Endothelial cell of umbilical vein (primary cell): ENCODE measurements at regions not wholly inside any gene's neighbourhood (a gene's known extent, or its start where the extent isn't known, plus 50 kb on each side); places are given as distances from the start of the nearest gene placed in this dataset.

ENCODE experiments used
- BruUV-seq: library from RNA; stranded (reverse); fragments of 400-500 nt; replicated peaks from 2 replicates; lab custom pipeline; 2021; lab: Mats Ljungman, UMichigan
- CTCF ChIA-PET: fragments of 300-600, 350-600 bp; sonication (Branson Sonifier 250); formaldehyde crosslinking; loops from one replicate; lab custom pipeline; 2021; ENCODE audit warnings: antibody characterized with exemption, inconsistent platforms; lab: Charles Lee
- POLR2A ChIA-PET: fragments of 300-600, 350-600 bp; sonication (Branson Sonifier 250); formaldehyde crosslinking; loops from one replicate; lab custom pipeline; 2021; ENCODE audit warnings: antibody characterized with exemption, inconsistent platforms; lab: Charles Lee
- DNase-seq: peaks from one replicate; pipeline ENCODE4 v3.0.0-alpha.2; 2011; ENCODE audit warnings: low read depth, low spot score
- FAIRE-seq: peaks from 2 replicates; lab custom pipeline; 2011; peaks lifted over from hg19 to GRCh38; lab: Jason Lieb, UNC
- H2AFZ ChIP-seq: 2 replicates; pipeline ENCODE4 v1.6.0; 2012; ENCODE audit warnings: low read depth, low read length, control low read depth, inconsistent platforms
- H3K27ac ChIP-seq: 2 replicates; pipeline ENCODE4 v1.5.1; 2011; ENCODE audit warnings: low read depth, mild to moderate bottlenecking, control low read depth, low read length, moderate library complexity; ENCODE audit not compliant: insufficient read depth
- H3K27me3 ChIP-seq, 2 experiments: 2 replicates each; pipeline versions ENCODE4 v1.6.0 to v1.6.1; 2011; ENCODE audit warnings: low read length in 2 of 2, mixed read lengths in 1 of 2; ENCODE audit not compliant: control insufficient read depth in 2 of 2, insufficient read depth in 2 of 2
- H3K36me3 ChIP-seq, 2 experiments: 2 replicates in 1 of 2; 3 replicates in 1 of 2; pipeline ENCODE4 v1.5.1; 2011; ENCODE audit warnings: low read length in 2 of 2, mild to moderate bottlenecking in 1 of 2, moderate library complexity in 1 of 2; ENCODE audit not compliant: control insufficient read depth in 2 of 2, insufficient read depth in 2 of 2; ENCODE audit errors: extremely low read depth in 1 of 2
- H3K4me1 ChIP-seq: 3 replicates; pipeline ENCODE4 v1.5.1; 2011; ENCODE audit warnings: mild to moderate bottlenecking, low read length; ENCODE audit not compliant: control insufficient read depth, insufficient read depth; ENCODE audit errors: extremely low read depth
- H3K4me2 ChIP-seq: 2 replicates; pipeline ENCODE4 v1.6.1; 2011; ENCODE audit warnings: low read length, control low read depth, mixed read lengths; ENCODE audit not compliant: insufficient read depth
- H3K4me3 ChIP-seq, 3 experiments: fragments of 200-600 bp in 1 of 3; sonication (generic), shearing (Covaris generic) in 1 of 3; replicated peaks in 1 of 3; 2 replicates each; pipeline ENCODE4 v1.5.1; 2011 to 2016; ENCODE audit warnings: control low read depth in 3 of 3, low read length in 3 of 3, mild to moderate bottlenecking in 2 of 3, inconsistent platforms in 1 of 3, low read depth in 1 of 3, moderate library complexity in 1 of 3; ENCODE audit not compliant: insufficient read depth in 1 of 3
- H3K79me2 ChIP-seq: 2 replicates; pipeline ENCODE4 v1.6.0; 2012; ENCODE audit warnings: low read length, inconsistent platforms; ENCODE audit not compliant: control insufficient read depth, insufficient read depth
- H3K9ac ChIP-seq: replicated peaks from 2 replicates; pipeline ENCODE3; 2011; ENCODE audit warnings: low read length, control low read depth; ENCODE audit not compliant: insufficient read depth; ENCODE audit errors: extremely low read depth
- H3K9me1 ChIP-seq: replicated peaks from 3 replicates; pipeline ENCODE4 v1.6.0; 2011; ENCODE audit warnings: mild to moderate bottlenecking, low read length; ENCODE audit not compliant: control insufficient read depth, insufficient read depth; ENCODE audit errors: extremely low read depth
- H3K9me3 ChIP-seq: replicated peaks from 2 replicates; pipeline ENCODE4 v1.5.1; 2012; ENCODE audit warnings: low read length, inconsistent platforms; ENCODE audit not compliant: control insufficient read depth, insufficient read depth
- H4K20me1 ChIP-seq: replicated peaks from 2 replicates; pipeline ENCODE3; 2011; ENCODE audit warnings: mild to moderate bottlenecking, low read length; ENCODE audit not compliant: control insufficient read depth, insufficient read depth; ENCODE audit errors: extremely low read depth
- EZH2 ChIP-seq: IDR thresholded peaks from 2 replicates; pipeline ENCODE4 v1.6.1; 2012; ENCODE audit warnings: borderline replicate concordance, low read depth, mild to moderate bottlenecking, moderate library complexity, low read length, inconsistent platforms; ENCODE audit not compliant: severe bottlenecking
- FOS ChIP-seq: IDR thresholded peaks from 2 replicates; pipeline ENCODE4 v1.6.1; 2011; ENCODE audit warnings: mild to moderate bottlenecking, low read length, moderate library complexity, borderline replicate concordance; ENCODE audit not compliant: insufficient read depth
- GATA2 ChIP-seq: IDR thresholded peaks from 2 replicates; pipeline ENCODE4 v1.7.0; 2011; ENCODE audit warnings: low read depth, mild to moderate bottlenecking, moderate library complexity, mixed read lengths, low read length; ENCODE audit not compliant: insufficient read length, insufficient read depth
- JUN ChIP-seq: IDR thresholded peaks from 2 replicates; pipeline ENCODE4 v1.6.1; 2011; ENCODE audit warnings: borderline replicate concordance, low read depth; ENCODE audit not compliant: insufficient read length, insufficient read depth
- MYC ChIP-seq: IDR thresholded peaks from one replicate; pipeline ENCODE4 v1.6.1; 2011; ENCODE audit warnings: mild to moderate bottlenecking, low read depth, low read length
- POLR2A ChIP-seq: IDR thresholded peaks from 2 replicates; pipeline ENCODE4 v1.6.1; 2012; ENCODE audit warnings: low read depth, mild to moderate bottlenecking, control low read depth, low read length
- POLR2AphosphoS5 ChIP-seq: IDR thresholded peaks from 2 replicates; pipeline ENCODE4 v1.6.1; 2012; ENCODE audit warnings: low read depth, mild to moderate bottlenecking, control low read depth, low read length, moderate library complexity; ENCODE audit not compliant: insufficient read depth
- dilution Hi-C: fragments of 300-500 bp; cut with MboI; formaldehyde crosslinking; loops from one replicate; pipeline ENCODE4 v1.15.0; 2019; ENCODE audit warnings: low sequenced_read_pairs; ENCODE audit not compliant: extremely low pct_ligation_motif_present
- intact Hi-C: fragments of 100-400 bp; cut with micrococcal nuclease; formaldehyde crosslinking; loops from one replicate; pipeline ENCODE4 v1.10.0; 2022
- TF ChIP-seq, protein P1 (sequence below), 2 donors: IDR thresholded peaks; 1 replicate in 1 of 2; 2 replicates in 1 of 2; pipeline ENCODE4 v1.5.1; 2011; ENCODE audit warnings: low read length in 2 of 2, mild to moderate bottlenecking in 2 of 2, moderate library complexity in 2 of 2, control low read depth in 1 of 2, inconsistent platforms in 1 of 2, low read depth in 1 of 2; ENCODE audit not compliant: insufficient read depth in 1 of 2; ENCODE audit errors: extremely low read depth in 1 of 2
- TF ChIP-seq, protein P2 (sequence below): IDR thresholded peaks from 2 replicates; pipeline ENCODE4 v1.6.1; 2011; ENCODE audit not compliant: insufficient read depth, insufficient read length

DNA sequence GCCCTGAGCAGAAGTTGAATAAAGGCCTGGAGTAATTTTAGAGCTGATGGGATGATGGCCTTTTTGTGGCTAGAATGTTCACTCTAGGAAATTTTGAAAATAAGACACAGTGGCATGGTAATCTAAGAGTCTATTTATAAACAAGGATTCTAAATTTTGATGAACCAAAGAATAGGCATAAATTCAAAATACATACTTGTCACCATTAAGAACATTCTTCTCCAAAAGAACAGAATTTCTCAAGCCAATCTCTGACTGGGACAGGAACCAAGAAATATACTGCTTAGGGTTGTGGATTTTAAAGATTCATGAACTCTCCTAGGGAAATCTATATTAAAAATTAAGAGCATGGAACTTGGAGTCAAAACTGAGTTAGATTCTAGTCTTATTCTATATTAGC lies 98.2 kb upstream of the SETBP1 start:
- Histone ChIP-seq H3K36me3 (no peaks in the 10 kb centered on the region), H3K4me1 (no peaks in the 10 kb centered on the region), H3K9me3 (no peaks in the 10 kb centered on the region), H4K20me1 (no peaks in the 10 kb centered on the region), H3K4me2 (no peak overlapping the region), H3K9ac (no peak overlapping the region), H3K79me2 (no peaks in the 10 kb centered on the region), H2AFZ (no peak overlapping the region), H3K27ac (no peak overlapping the region), H3K27me3 (no peaks in the 10 kb centered on the region), H3K9me1 (no peaks in the 10 kb centered on the region), H3K4me3 (no peak overlapping the region)
- POLR2A ChIA-PET: no interaction called here
- intact Hi-C loops (no loop called here), dilution Hi-C loops (no loop called here)
- FAIRE-seq: no peak
- TF ChIP-seq MYC (no peak), JUN (no peak), POLR2AphosphoS5 (no peak), GATA2 (no peak), FOS (no peak), POLR2A (no peak), EZH2 (no peak)
- TF ChIP-seq, protein P1, sequence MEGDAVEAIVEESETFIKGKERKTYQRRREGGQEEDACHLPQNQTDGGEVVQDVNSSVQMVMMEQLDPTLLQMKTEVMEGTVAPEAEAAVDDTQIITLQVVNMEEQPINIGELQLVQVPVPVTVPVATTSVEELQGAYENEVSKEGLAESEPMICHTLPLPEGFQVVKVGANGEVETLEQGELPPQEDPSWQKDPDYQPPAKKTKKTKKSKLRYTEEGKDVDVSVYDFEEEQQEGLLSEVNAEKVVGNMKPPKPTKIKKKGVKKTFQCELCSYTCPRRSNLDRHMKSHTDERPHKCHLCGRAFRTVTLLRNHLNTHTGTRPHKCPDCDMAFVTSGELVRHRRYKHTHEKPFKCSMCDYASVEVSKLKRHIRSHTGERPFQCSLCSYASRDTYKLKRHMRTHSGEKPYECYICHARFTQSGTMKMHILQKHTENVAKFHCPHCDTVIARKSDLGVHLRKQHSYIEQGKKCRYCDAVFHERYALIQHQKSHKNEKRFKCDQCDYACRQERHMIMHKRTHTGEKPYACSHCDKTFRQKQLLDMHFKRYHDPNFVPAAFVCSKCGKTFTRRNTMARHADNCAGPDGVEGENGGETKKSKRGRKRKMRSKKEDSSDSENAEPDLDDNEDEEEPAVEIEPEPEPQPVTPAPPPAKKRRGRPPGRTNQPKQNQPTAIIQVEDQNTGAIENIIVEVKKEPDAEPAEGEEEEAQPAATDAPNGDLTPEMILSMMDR (IDR thresholded peaks at IDR 0.05; ENCODE audit: extremely low read depth in 1 of 2, insufficient read depth in 1 of 2, low read depth in 1 of 2, low read length in 2 of 2): no peak
- TF ChIP-seq, protein P2, sequence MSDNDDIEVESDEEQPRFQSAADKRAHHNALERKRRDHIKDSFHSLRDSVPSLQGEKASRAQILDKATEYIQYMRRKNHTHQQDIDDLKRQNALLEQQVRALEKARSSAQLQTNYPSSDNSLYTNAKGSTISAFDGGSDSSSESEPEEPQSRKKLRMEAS: no peak
- no TSS peak for BruUV-seq
- CTCF ChIA-PET: no interaction called here
- no peak for DNase-seq
